ENCODE measurements at regions not wholly inside any gene's neighbourhood (a gene's known extent, or its start where the extent isn't known, plus 50 kb on each side); places are given as distances from the start of the nearest gene placed in this dataset.
"Not testable (repeated sequence)": the region's sequence is repeated elsewhere in the genome, so short reads cannot be mapped to it uniquely, and the experiment has no call there.

- peak in 1 of 2 experiments; percentile 23 for DNase-seq
These were observed 157.9 kb downstream of the ZNF664 start for GRCh38 chr12:124130691-124131591.

- no peak for DNase-seq
These were observed 158.6 kb downstream of the ZNF664 start for GRCh38 chr12:124131659-124132058.

GRCh38 chr12:124132530-124132929, 159.5 kb downstream of the ZNF664 start:
- DNase-seq, result no peak

DNA sequence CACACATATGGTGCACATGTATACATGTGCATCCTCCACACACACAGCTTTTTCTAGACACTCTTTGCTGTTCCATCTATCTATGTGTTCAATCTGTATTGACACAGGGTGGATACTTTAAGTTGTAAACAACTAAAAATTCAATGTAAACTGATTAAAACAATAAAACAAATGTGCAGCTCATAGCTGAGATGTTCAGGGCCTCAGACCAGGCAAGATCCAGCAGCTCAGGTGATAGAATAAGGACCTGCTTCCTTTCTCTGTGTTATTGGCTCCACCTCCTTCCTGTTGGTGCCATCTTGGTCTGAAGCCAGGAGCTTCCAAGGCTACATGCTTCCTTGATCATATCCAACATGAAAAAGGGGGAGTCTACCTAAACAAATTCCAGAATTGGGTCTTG, 158.1 kb upstream of the RFLNA start:
- DNase-seq, result no peak

DNA sequence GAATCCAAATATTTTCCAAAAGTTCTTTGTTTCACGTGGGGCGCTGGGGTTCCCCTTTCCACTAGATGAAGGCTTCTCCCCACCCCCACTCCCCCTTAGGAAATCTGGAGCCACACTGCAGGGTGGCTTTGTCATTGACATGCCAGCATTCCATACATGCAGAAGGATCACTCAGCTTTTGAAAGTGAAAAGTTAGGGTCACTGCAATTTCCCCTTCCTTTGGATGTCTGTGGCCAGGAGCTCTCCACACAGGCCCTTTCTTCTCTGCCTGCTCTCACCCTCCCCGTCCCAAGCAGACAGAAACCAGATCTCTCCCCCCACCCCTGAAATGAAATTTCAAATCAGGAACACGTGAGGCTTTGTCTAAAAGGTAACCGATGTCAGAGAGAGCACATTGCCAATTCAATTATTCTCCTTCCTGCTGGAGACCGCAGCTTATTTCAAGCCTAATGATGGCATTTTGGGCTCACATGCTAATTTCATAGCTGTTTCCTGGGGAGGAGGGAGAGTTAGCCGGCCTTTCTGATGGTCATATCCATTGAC, 153.9 kb upstream of the RFLNA start:
- DNase-seq, result no peak

GRCh38 chr12:124141611-124142010, 153.3 kb upstream of the RFLNA start:
- not testable (repeated sequence) for DNase-seq

- DNase-seq, result no peak
These were observed 152.4 kb upstream of the RFLNA start for GRCh38 chr12:124142395-124143035.

GRCh38 chr12:124143726-124144125, 151.2 kb upstream of the RFLNA start:
- DNase-seq, result no peak

DNA sequence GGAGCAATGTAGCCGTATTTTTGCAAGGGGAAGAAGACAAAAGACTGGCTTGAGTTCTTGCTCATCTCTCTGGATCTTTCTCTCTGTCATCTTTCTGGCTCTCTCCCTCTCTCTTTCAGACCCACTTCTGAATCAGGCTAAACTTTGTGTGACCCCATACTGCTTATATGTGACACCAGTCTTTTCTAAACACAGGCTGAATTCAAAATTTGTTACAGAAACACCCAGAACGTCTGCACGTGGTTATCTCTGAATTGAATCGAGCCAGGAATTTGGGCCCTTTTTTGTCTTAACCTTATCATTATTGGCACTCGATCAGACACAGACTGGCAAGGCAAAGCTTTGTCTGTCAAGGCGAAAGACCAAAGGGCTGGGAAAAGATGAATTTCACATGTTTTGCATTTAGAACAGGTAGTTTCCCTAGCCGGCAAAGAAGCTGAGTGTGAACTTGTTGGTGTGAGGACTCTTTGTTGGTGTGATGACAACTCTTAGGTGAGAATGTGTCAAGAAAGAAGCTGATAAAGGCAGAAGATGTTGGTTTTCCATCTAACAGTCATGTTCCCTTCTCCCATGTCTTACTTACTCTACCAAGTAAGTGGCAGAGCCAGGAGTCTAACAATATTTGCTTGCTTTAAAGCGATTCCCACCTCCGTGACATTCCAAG, 150.2 kb upstream of the RFLNA start:
- DNase-seq, result no peak

- peak in 1 of 2 experiments; percentile 22 for DNase-seq
These were observed 147.9 kb upstream of the RFLNA start for GRCh38 chr12:124147027-124147426.

DNA sequence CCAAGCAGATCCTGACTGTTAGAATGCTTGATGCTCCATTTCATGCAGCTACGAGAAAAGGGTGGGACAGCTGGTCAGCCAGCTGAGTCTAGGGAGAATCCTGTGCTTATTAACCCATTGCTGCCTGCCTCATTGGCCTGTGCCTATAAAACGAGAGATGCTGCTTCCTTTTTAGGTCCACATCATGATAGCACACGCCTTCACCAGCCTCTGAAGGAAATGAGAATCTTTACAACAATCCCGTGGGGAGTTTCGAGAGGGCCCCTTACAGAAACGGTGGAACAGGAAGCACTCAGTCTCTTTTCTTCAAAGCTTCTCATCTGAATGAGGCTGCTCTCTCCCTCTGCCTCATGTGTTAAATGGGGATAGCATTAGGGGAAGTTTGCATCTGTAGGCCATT, 147.3 kb upstream of the RFLNA start:
- no peak for DNase-seq

DNA sequence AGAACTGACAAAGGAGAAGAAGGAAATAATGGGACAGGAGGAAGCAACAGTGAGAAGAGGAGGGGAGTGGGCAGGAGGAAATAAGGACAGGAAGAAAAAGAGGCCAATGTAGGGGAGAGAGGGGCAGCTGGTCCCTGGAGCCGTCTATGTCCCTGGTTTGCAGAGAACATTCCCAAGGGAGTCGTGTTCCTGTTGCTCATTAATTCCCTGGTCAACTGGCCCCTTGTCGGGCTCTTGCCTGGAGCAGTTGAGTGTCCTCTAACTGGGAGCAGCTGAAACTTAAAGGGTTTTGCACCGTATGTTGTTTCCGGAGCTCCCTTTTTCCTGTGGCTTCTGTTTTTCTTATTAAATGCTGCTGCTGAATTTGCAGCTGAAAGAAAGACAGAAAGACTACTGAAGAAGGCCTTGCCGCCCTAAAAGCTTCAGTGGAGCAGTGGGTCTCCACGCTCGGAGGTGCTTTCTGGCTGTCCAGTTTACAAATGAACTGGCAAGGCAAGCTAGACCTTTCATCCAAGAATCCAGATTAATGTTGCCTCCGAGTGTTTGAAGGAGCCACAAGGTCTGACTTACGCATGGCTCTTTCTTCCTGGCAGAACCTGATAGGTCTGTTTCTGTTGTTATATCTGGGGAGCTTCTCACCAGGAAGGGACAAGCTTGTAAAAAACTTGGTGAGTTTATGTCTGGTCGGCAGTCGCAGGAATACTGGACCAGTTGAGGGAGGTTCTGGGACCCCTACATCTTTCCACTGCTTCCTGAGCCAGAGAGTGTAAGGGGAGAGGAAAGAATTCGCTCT, 146.2 kb upstream of the RFLNA start:
- DNase-seq, result peak; percentile 50 to 87

- no peak for DNase-seq
These were observed 145.6 kb upstream of the RFLNA start for GRCh38 chr12:124149287-124149686.

GRCh38 chr12:124150168-124150567, 144.7 kb upstream of the RFLNA start:
- peak; percentile 82 to 89 for DNase-seq

- no peak for DNase-seq
These were observed 143.3 kb upstream of the RFLNA start for GRCh38 chr12:124151583-124151982.

DNA sequence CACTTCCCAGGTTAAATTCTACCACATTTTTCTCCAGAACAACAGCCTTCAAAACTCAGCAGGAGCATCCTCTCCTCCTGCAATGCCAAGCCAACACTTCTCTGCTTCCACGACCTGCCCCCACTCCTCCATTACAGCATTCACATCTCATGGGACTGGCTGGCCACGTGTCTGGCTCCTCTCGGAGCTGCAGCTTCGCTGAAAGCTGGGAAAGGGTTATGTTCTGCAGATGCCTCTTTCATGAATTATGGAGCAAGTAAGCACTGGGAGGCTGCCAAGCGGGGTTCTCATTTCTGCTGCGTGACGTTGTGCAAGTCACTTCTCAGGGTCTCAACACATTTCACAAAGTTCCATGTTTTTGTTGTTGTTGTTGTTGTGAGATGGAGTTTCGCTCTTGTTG, 142.2 kb upstream of the RFLNA start:
- no peak for DNase-seq

GRCh38 chr12:124153392-124153791, 141.5 kb upstream of the RFLNA start:
- DNase-seq, result no peak

DNA sequence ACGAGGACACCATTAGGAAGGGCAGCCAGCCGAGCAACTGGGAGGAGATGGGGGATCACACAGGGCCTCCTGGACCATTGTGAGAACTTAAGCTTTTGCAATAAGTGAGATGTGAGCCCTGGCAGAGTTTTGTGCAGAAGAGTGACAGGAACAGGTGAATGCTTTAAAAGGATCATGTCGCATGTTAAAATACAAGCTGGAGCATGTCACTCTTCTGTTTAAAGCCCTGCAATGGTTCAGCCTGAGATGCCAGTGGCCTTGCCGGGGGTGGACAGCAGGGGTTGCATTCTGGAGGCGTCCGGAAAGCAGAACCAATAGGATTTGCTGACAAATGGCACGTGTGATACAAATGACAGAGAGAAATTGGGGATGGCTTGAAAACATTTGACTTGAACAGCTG, 137.5 kb upstream of the RFLNA start:
- DNase-seq, result peak in 1 of 2 experiments; percentile 55

DNA sequence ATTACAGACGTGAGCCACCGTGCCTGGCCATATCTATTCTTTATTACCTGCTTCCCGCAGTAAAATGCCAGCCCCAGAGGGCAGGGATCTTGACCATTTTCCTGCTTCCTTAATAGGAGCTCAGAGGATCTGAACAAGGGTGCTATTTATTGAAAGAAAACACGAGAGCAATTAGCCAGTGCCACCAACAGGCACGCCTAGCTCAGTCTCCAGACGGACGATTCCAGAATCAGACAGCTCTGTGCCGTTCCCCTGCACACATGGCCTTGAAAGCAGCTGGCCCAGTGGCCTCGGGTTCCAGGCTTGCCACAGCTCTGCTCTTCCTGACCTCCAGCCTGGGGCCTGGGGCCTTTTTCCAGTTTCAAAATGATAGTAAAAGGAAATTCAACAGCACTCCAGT, 135.2 kb upstream of the RFLNA start:
- DNase-seq, result no peak

DNA sequence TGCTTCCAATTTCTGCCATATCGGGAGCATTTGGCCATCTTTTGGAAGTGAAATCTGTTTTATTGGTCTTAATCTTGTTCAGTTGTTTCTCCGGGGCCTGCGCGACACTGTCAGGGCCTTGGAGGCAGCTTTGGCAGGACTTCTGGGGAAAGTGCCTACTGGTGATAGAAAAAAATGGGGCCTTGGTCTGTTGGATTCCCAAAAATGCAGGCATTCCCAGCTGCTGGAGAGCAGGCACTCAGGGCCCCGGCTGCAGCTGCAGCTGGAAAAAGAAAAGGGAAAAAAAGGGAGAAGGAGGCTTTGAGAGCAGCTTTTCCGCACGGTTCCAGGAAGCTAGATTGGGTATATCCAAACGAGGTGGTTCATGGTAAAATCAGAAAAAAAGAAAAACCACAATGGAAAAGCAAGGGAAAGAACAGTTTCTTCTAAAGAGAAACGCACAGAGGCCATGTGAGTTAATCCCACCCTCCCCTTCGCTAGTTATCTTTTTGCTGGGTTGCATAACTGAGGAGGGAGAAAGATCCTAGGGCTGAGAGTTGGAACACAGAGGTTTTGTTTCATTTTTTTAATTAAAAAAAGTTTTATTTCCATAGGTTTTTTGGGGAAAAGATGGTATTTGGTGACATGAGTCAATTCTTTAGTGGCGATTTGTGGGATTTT, 134.7 kb upstream of the RFLNA start:
- DNase-seq, result no peak

GRCh38 chr12:124161402-124161801, 133.5 kb upstream of the RFLNA start:
- DNase-seq, result not testable (repeated sequence)

Data from NCI-H524 (cell line).